ENCODE measurements at regions not wholly inside any gene's neighbourhood (a gene's known extent, or its start where the extent isn't known, plus 50 kb on each side); places are given as distances from the start of the nearest gene placed in this dataset.

- TF ChIP-seq POLR2A (IDR thresholded peaks at IDR 0.05), result no peak
- TF ChIP-seq CTCF (IDR thresholded peaks at IDR 0.05), result no peak
Observed at GRCh38 chr20:58146081-58146745, 82.2 kb downstream of the ANKRD60 start.
